GM18498 (cell line): ENCODE measurements at regions not wholly inside any gene's neighbourhood (a gene's known extent, or its start where the extent isn't known, plus 50 kb on each side); places are given as distances from the start of the nearest gene placed in this dataset.

Experiments
- ATAC-seq: cut with Tn5 transposase; IDR thresholded peaks from one replicate; pipeline ENCODE4 v1.9.1; 2021; ENCODE audit warnings: mild to moderate bottlenecking, moderate library complexity; ENCODE audit not compliant: unreplicated experiment

DNA sequence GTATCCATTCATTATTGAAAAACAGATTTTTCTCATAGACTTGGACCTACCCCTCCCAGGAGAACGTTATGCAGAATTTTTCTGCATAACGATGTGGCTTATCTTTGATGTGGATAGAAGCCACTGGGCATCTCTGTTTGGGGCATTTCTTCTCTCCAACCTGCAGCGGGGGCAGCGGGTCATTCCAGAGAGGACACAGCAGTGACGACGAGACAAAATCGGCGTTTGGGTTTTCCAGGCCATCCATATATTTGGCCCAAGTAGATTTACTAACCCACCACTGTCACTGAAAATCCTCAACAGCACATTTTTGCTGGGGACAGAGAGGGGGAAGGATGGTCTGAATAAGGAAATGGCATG is 299.3 kb upstream of the PITRM1 start:
- ATAC-seq: no peak

DNA sequence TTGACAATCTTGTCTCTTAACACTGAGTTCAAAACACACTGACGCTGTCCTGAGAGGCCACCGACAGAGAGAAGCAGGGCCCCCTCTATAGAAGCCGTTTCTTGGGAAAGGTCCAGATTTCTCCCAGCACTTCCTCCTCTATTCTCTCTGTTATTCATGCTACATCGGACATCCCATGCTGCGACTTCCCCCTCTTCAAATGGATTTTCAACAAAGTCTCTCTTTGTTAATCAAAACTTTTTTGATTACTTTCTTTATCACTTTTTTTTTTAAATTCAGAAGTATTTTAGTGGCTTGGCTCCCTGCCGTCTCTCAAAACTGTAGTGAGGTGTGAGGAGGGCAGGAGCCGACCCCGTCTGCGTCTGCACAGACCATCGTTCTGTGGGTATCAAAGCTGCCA is 298.9 kb upstream of the PITRM1 start:
- ATAC-seq: no peak

DNA sequence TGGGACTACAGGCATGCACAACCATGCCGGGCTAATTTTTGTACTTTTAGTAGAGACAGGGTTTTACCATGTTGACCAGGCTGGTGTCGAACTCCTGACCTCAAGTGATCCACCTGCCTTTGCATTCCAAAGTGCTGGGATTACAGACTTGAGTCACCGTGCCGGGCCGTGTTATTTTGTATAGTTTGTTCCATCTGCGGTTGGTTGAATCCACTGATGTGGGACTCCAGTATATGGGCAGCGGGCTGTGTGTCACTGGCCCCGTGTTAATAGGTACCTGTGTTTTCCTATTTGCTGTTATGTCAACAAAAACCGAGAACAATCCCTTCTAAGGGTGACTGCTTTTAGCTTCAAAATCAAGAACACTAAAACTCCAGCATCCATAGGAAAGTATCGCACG is 297.6 kb upstream of the PITRM1 start:
- ATAC-seq: no peak

- ATAC-seq: no peak
Measured at GRCh38 chr10:3469639-3470020, 297.0 kb upstream of the PITRM1 start.

- ATAC-seq: no peak
Measured at GRCh38 chr10:3468919-3469638, 296.5 kb upstream of the PITRM1 start.

DNA sequence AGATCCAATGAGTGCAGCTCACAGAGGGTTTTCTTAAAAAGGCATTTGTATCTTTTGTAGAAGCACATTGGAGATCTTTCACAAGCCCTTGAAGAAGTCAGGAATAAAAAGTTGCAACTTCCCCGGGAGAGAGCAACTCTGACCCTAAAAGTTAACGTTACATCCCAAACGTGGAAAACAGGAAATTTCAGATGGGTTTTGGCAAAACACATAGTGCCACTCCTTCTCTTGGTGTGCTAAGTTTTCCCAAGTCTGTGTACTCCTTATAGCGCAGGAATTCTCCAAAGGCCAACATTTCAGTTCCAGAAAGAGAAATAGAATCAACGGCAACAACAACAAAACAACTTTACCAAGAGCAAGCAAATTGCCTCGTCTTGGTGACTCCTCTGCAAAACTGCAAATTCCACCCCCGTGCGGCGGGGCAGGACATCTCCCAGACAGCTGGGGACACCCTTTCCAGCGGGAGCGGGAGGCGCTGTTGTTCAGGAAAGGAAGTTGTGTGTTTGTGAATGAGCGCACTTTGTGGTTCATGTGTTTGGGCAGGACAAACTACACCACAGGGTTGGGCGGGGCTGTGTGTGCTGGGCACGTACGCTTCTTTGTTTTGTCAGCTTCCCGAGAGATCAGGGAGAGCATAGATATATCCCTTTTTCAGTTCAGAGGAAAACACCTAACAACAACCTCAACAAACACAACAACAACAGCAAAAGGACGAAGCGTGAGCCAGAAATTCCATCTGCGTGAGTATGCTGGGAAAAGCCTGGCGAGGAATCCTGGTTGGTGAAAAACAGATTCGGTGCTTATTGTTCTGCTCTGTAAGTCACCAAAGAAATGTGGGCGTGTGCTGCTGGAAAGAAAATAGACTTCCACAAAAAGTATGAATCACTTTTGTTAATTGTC is 294.7 kb upstream of the PITRM1 start:
- no peak for ATAC-seq

DNA sequence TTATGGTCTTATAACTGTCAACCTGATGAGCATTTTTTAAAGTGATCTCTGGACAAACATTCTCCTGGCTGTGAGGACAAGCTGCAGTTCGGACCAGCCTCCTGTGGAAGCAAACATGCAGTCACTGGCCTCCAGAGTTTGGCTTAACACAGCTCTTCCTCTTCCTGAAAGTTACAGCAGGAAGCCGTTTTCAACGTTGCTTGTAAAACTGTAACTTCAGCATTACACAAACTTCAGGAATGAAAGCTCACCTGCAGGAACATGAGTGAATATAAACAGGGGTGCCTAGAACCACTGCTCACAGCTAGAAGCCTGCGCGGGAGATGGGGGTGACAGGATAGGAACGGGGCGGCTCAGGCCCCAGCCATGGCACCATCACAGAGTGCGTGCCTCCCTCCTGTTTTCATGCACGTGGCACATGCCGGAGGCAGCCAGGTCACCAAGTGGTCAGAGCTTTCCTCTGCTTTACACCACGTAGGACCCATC is 292.9 kb upstream of the PITRM1 start:
- ATAC-seq: no peak

GRCh38 chr10:3464760-3465405 is 292.3 kb upstream of the PITRM1 start:
- no peak for ATAC-seq

GRCh38 chr10:3460420-3461128 is 288.0 kb upstream of the PITRM1 start:
- no peak for ATAC-seq

DNA sequence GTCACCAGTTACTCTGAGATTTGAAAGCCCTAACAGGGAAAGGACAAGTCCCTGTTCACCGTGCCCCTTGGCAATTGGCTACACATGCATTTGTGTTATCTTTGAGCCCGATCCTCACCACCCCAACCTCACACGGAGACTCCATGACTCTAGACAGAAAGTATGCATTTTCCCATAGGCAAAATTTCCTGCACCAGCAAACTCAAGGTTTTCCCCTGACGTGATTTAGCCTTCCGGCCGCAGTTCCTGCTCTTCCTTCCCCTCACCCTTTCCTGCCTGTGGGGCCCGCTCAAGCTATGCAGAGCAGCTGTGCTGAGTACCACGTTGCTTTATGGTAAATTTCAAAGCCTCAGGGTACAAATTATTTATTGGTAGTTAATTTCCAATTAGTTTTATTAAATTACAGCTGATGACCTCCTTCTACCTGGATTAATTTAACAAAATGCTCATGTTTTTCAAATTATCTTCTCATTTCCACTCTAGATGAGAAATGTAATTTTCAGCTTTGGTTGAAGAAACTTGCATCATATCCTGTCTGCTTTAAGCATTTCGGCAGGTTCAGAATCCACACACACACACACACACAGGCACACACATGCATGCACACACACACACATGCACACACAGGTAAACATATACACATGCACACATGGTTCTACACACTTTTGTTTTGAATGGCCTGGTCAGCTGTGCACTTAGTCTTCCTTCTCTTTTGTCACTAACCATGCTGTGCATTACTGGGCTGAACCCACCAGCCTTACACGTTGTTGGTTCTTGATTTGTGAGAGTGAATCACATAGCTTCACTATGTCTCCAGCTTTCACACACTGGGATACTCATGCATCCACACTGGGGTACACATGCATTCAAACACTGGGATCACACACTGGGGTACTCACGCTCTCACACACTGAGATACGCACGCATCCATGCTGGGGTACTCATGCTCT is 283.1 kb upstream of the PITRM1 start:
- ATAC-seq: no peak

GRCh38 chr10:3452683-3453361 is 280.2 kb upstream of the PITRM1 start:
- no peak for ATAC-seq

DNA sequence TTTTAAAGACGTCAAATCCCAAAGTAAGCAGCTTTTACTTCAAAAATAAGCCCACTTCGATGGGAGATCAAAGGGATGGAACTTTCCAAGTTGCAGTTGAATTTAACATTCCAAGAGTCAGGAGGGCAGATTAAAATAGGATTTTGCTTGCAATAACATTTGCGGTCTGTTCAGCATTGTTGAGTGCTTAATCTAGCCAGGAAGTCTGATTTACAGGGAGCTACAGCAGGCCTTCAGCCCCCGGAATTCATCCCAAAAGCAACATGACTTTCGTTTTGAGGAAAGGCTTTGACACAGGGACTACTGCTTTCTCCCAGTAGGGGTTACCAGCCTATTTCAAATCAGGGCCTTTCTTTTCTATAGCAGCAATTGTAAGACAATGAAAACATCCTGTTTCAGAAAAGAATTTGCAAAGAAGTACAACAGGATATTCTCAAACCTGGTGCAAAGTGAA is 279.6 kb upstream of the PITRM1 start:
- ATAC-seq: no peak

- ATAC-seq: no peak
Measured at GRCh38 chr10:3451516-3452172, 279.1 kb upstream of the PITRM1 start.

GRCh38 chr10:3446221-3446620 is 273.6 kb upstream of the PITRM1 start:
- no peak for ATAC-seq

- no peak for ATAC-seq
Measured at GRCh38 chr10:3445648-3446047, 273.1 kb upstream of the PITRM1 start.

DNA sequence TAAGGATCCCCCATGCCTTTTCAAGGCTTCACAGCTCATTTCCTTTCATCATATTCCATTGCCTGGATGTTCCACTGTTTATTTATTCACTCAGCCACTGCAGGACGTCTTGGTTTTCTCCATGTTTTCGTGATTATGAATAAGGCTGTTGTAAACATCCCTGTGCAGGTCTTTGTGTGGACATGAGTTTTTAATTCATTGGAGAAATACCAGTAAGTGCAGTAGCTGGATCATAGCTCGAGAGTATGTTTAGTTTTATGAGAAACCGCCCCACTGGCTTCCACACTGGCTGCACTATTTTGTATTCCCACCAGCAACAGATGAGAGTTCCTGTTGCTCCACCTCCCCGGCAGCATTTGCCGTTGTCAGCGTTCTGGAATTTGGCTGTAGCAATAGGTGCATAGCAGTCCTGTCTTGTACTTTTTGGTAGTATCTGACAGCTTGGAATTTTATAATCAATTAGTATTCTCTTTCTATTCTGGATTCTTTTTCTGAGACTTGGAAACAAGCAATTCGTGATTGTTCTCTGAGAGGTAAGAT is 269.9 kb upstream of the PITRM1 start:
- no peak for ATAC-seq

- no peak for ATAC-seq
Measured at GRCh38 chr10:3439183-3439582, 266.6 kb upstream of the PITRM1 start.

DNA sequence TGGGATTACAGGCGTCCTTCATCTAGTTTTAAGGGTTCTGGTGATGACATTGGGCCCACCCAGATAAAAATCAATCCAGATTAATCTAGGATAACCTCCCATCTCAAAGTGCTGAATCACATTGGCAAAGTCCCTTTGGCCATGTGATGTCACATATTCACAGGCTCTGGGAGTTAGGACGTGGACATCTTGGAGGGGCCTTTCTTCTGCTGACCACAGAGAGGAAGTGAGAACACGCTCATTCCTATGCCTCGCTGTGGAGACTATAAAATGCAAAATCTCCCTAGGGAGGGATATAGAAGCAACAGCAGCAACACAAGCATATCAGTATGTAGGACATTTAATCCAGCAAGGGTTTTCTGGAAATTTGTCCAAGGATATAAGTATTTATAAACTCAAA is 266.0 kb upstream of the PITRM1 start:
- ATAC-seq: no peak

DNA sequence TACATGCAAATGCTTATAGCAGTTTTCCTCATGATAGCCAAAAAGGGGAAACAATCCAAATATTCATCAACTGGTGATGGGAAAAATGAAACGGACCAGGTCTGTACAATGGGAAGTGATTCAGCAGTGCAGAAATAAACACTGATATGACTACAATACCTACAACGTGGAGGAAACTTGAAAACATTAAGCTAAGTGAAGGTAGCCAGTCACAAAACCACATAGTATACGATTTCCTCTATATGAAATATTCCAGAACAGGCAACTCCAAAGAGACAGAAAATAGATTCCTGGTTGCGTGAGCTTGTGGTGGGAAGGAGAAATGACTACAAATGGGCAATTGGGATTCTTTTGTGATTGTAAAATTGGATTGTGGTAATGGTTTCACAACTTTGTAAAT is 263.1 kb upstream of the PITRM1 start:
- no peak for ATAC-seq
